Right lung (tissue), 2 donors: ENCODE measurements at regions not wholly inside any gene's neighbourhood (a gene's known extent, or its start where the extent isn't known, plus 50 kb on each side); places are given as distances from the start of the nearest gene placed in this dataset.

Experiments used
- DNase-seq, 2 donors: peaks; one replicate each; pipeline ENCODE4 v3.0.0-alpha.2; 2013

DNA sequence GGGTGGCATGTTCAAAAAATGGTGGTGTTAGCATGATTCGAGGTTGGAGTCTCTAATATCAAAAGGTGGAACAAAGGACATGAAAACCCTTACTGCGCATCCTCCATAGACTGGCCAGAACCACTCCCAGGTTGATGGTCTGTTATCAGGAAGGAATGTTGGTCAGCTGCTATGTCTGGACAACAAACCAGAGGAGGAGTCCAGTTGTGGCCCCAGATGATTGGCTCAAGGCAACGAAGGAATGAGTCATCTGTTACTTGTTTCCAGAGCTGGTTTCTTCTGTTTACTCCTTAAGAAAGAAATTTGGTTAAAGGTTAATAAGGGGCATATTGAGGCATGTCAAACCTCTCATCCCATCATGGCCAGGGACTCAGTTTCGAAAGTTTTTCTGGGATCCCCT lies 56.8 kb upstream of the GRIA4 start:
- DNase-seq = no peak

DNA sequence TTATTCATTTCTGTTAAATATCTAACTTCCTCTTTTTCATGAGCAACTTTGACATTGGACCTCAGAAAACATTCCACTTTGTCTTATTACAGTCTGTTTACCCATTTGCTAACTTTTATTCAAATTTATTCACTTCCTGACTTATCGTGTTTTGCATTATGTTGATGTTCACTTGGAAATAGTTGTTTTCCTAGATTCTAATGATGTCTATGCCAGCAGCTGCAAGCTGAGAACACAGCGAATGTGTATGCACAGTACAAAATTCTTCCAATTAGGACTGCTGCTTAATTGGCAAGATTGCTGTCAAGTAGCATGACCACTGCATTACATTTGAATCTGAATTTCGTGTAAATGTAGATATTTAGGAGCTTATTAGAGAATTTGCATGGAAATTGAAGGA lies 61.5 kb upstream of the GRIA4 start:
- no peak for DNase-seq

DNA sequence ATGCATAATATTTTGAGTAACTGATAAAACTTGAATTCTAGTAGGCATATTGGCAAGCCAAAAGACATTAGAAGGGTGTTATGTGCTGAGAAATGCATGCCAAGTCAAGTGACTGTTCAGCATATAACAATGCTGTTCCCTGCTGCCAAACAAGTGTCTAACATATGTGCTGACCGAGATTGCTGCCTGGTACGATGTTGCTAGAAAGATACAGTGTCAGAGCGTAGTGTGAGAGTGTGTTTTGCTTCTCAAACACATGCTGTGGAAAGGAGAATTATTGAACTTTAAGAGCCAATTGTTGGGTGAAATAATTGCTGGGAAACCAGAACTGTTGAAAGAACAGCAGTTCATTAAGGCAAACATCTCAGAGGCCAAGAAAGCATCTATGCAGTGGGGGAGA lies 71.3 kb upstream of the GRIA4 start:
- peak; percentile 73 to 79 for DNase-seq

DNA sequence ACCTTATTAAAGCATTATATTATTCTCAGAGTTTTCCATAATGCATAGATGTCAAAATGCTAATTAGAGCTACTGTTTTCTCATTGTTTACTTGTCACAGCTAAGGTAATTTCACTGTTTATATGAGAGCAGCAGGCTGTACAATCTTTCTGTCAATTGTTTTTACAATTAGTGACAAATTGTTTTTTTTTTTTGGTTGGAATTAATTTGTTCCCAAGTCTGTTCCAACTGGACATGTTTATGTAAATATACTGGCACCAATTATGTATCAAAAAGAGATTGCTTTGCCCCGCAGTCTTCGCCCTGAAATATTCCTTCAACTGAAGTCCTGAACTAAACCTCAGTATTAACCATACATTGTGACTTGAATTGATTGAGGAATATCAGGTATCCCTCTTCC lies 72.3 kb upstream of the GRIA4 start:
- no peak for DNase-seq

DNA sequence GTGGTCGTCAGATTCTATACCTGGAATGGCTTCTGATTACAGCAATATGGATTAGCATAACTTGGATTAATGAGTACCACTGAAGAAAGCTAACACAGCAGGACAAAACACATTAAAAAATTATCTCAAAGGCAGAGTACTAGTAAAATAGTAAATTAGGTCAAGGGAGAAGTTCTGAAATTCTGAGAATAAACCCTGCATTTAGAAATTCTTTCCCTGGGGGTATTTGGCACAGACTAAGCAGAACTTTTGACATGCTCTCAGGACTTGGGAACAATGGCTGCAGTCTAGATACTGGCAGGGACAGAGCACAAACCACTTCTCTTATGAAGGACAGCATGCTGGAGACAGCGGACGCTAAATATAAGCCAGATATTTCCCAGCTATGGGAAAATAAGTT lies 85.6 kb upstream of the GRIA4 start:
- DNase-seq = no peak

DNA sequence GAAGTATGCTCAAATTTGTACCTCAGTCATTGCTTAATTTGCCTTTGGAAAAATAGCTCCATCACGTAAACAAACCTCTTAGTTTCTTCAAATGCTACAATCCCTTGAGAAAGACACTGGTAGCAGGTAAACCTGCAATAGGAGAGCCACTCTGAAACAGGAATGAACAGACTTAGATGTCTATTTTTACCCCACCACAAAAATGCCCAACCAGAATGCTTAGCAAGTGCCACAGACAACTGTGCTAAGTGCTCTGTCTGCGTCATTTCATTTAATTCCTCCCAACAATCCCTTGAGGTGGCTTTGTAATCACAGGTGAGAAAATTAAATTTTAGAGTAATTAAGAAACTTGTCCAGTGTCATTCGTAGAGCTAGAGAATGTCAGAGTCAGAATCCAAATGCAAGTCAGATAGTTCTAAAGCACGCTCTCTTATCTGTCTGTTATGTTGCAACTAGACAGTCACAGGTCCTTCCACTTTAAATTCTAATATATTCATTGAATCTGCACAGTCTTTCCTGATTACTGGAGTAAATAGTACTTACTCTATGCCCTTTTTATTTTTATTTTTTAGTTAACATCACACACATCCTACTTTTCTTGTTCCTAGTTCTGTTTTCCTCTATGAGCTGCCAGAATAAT lies 89.0 kb upstream of the GRIA4 start:
- no peak for DNase-seq

DNA sequence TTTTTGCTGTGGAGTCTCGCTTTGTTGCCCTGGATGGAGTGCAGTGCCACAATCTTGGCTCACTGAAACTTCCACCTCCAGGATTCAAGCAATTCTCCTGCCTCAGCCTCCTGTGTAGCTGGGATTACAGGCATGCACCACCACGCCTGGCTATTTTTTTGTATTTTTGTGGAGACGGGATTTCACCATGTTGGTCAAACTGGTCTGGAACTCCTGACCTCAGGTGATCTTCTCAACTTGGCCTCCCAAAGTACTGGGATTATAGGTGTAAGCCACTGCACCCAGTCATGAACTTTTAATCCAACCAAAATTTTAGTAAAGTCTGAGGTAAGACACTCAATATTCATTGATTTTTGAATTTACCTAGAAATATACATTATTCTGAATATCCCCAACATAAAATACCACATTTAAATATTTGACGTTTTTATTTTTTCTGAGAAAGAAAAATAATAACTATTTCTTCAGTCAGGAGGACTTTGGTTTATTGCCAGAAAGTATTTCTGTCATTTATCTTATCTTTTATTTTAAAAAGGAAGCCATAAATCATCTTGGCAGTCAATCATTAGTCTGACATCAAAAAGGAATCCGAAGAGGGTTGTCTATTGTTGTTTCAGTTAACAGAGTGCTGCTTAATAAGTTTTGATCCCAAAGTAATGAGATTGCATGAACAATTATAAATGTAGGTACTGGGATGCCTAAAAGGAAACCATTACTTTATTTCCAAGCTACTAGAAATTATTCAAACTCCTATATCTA lies 102.2 kb upstream of the GRIA4 start:
- DNase-seq = no peak

DNA sequence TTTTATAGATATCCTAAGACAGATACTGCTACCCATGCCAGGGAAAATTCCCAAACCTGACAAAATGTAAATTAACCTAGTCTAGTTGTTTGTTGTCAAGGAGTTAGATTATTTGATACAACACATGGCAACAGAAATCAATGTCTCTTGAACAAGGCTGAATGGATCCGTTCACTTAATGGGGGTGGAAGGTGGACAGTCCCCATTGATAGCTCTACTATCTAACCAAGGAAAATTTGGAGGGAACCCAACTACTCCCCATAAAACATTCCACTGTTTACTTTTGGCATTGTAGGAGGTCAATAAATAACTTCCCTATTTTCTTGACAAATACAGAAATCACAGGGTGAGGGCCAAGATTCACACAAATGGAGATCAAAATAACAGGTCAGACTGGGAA lies 117.9 kb upstream of the GRIA4 start:
- DNase-seq = no peak

DNA sequence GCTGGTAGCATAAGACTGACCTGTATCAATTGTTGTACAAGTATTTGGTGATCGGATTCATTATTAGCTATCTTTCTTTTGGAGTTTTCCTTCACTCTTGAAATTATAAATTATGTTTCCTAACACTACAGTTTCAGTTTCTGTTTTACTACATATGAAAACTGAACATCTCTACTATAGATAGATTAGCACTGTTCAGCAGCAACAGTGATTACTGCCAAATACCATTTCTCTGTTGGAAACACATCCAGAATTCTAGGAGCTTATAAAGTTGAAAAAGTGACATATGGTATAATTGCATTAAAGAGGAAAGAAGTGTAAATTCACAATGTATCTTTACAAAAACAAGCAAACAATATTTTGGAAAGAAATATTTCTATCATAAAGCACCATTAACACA lies 118.5 kb upstream of the GRIA4 start:
- DNase-seq = no peak

DNA sequence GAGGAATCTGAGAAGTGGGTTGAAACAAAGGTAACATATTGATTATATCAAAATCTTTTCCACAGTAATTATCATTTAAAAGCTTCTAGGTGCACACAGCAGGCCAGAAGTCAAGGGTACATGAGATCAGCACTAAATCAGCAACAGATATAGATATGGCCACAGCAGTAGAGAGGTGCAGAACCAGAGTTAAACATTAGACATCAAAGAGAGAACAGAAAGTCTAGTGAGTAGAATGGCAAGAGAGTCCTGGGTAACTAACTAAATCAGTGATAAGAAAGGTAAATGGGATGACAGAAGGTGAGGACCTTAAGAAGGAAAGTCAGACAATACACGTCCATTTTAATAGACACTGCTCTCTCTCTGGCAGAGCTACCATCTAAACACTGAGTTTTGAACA lies 119.5 kb upstream of the GRIA4 start:
- DNase-seq = no peak

DNA sequence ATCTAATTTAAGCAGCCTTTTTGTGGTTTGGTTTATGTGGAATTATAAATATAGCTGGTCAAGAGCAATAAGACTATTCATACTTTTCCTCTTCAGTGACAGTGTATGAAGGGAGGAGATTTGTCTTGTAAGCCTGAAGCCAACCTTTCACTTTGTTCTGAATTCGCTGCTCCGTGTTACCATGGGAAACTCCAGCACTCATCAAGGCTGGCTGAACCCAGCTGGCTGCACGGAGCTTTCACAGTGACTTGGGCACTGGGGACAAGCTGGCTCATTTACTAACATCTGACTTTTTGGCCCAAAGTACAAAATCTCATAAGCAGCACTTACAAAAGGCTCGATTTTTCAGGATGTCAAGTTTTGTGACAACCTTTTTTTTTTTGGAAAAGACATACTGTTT lies 120.4 kb upstream of the GRIA4 start:
- peak in 1 of 2 donors; percentile 5 for DNase-seq

DNA sequence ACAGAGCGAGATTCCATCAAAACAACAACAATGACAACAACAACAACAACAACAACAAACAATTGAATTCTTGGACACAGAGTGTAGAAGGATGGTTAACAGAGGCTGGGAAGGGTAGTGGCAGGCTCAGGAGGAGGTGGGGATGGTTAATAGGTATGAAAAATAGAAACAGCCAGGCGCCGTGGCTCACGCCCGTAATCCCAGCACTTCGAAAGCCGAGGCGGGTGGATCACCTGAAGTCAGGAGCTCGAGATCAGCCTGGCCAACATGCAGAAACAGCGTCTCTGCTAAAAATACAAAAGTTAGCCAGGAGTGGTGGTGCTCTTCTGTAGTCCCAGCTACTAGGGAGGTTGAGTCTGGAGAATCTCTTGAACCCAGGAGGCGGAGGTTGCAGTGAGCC lies 122.9 kb upstream of the GRIA4 start:
- DNase-seq = no peak

DNA sequence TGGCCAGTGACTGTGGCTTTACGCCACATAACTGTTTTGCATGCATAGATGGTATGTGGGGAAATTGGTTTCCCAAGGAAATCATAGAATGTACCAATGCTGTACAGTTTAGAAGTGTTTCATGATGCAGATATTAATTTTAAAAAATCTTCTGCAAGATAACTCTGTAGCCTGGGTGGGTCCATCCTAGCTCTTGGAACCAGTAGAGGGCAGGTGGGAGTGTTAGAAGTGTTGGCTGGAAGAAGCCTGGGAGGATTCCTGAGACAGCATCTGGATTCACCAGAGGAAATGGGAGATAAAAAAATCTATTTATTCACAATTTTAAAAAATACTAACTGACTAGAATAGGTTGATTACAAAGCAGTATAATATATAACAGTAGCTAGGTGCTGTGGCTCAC lies 139.9 kb upstream of the GRIA4 start:
- no peak for DNase-seq

DNA sequence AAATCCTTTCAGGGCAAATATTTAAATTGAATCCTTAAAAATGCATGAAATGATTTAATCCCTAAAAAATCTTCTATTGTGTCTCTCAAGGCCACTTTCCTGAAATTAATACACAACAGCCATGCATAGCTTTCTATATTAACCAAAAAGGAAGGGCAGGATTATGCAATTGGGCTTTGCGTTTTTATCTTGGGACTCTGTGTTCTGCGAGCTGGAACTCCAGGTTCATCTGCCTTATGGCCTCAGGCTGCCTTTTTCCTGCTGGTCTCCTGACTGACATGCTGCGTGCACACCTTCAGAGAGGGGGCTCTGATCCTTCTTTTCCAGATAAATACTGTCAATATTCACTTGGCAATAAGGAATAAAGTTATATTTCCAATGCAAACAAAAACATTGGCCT lies 141.7 kb upstream of the GRIA4 start:
- DNase-seq = no peak

DNA sequence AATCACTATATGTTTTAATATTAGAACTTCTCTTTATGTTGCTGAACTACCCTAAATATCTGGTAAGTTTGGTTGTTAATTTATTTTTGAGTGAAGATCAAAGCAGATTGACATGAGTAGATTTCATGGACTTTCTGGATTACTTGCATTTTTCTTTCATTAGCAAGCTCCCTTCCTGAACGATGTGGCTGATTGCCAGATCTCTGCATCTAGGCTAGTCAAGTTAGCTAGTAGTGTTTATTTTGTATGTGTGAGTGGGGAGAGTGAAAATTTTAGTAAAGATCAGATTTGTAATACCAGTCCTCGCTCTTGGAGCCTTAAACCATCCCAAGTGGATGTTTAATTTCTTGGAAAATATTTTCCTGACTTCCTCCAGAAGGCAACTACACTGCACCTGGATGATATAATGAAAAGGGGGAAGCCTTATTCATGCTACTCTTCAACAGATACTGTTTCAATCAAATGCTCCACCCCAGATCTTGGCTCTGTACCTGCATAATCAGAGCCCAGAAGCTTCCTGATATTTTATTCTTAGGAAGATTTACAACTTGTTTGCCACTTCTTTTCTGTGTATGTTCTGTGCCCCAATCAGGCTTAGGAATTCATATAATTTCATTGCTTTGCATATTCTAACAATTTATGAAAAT lies 143.2 kb upstream of the GRIA4 start:
- DNase-seq = peak; percentile 26 to 32

DNA sequence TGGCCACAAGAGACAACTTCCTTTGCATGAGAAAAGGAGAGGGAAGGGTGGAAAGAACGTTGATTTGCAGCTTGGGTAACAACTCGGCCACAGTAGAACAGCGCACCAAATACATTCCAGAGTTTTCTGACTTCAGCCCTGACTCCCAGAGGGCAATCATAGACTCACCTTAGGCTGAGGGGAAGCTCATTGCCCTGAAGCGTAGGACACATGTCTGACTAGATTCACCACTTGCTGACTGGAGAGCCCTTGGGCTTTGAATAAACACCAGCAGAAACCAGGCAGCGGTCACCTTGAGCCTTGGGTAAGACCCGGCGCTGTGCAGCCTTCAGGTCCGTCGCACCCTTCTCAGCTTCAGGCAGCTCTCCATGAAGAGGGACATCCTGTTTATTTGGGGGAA lies 151.8 kb upstream of the GRIA4 start:
- no peak for DNase-seq

DNA sequence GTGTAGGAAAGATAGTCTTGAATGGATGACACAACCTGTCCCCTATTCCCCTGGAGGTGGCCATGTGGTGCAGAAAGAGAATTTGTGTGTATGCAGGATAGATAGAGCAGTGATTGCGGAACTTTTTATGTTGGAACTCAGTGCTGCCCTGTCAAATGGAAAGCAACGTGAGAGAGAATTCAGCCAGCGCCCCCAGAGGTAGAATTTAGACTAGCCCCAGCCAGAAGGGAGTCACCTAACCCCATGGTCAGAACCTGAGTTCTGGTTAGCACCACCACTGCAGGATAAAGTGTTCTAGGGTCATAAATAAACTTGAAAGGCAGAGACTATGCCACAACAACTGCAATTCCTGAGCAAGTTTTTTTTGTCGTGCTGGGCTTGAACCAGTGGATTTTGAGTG lies 152.9 kb upstream of the GRIA4 start:
- DNase-seq = no peak

DNA sequence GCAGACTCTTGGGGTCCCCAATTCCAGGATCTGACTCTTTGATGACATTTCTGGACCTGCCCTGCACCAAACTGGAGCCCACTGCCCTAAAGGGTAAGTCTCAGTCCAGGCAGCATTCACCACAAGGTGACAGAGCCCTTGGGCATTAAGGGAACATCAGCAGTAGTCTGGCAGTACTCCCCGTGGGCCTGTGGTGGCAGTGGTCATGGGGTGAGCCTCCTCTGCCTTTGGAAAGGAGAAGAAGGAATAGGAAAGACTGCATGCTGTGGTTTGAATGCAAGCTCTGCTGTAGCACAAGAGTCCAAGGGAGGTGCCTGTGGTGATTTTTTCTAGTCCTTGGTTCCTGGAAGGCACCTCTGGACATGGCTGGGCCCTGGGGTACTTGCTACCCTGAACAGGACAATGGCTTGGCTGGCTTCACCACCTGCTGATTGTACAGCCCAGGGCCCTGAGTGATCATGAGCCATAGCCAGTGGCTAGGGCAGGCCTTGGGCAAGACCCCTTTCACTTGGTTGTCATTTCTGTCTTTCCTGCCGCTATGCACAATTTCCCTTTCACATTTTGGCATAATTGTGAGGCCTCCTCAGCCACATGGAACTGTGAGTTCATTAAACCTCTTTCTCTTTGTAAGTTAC lies 160.7 kb upstream of the GRIA4 start:
- DNase-seq = no peak

DNA sequence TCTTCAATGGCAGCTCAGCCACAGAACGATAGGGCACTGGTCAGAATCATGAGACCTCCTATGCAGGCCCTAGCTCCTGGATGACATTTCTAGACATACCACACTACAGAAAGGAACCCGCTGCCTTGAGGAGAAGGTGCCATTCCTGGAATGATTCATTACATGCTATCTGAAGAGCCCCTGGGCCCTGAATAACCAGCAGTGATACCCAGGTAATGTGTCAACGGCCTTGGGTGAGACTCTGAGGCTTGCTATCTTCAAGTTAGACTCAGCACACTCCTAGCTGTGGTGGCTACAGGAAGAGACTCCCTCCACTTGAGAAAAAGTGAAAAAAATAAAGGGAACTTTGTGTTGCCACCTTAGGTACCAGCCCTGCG lies 161.2 kb upstream of the GRIA4 start:
- no peak for DNase-seq

DNA sequence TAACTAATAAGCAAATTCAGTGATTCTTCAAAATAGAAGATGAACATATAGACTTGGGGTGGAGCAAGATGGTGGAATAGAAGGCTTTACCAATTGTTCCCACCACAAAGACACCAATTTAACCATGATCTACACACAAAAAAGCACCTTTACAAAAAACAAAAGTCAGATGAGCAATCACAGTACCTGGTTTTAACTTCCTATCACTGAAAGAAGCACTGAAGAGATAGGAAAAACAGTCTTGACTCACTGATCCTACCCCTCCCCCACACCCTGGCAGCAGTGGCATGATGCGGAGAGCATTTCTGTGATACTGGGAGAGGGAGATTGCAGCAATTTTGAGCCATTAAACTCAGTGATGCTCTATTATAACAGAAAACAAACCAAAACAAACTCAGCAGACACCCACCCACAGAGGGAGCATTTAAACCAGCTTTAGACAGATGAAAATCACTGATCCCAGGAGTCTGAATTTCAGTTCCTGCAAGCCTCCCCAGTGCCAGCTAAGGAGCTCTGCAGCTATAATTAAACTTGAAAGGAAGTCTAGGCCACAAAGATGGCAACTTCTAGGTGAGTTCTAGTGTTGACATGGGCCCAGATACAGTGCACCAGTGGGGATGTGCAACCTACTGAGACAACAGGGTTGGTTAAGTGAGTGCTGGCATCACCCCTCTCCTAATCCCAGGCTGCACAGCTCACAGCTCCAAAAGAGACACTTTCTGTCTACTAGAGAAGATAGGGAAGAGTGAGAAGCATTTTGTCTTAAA lies 161.8 kb upstream of the GRIA4 start:
- DNase-seq = no peak

DNA sequence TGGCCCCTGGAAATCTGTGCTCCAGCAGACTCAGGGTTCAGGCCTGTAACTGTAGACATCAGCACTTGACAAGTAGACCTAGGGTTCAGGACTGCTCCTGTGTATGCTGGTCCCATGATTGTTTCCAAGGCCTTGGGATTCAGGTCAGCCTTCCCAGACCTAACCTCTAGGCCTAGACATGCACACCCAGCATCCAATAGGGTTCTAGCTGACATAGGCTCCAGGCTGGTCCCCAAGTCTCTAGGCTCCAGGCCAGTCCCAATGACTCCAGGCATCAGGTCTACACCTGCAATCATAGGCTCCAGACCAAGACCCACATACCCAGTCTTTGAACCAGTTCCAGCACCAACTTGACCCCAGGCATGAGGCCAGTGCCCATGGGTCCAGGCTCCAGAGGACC lies 166.2 kb upstream of the GRIA4 start:
- DNase-seq = no peak
